GM21528 (cell line): ENCODE measurements at regions not wholly inside any gene's neighbourhood (a gene's known extent, or its start where the extent isn't known, plus 50 kb on each side); places are given as distances from the start of the nearest gene placed in this dataset.

Source experiments
- ATAC-seq: cut with Tn5 transposase; IDR thresholded peaks from one replicate; pipeline ENCODE4 v1.9.1; 2021; ENCODE audit warnings: mild to moderate bottlenecking, moderate library complexity; ENCODE audit not compliant: unreplicated experiment, low FRiP score

- no peak for ATAC-seq
Observed at GRCh38 chr4:26161030-26161824, 159.6 kb upstream of the RBPJ start.

- ATAC-seq: no peak
Observed at GRCh38 chr4:26162101-26162500, 158.7 kb upstream of the RBPJ start.

- no peak for ATAC-seq
Observed at GRCh38 chr4:26163425-26164362, 157.1 kb upstream of the RBPJ start.

GRCh38 chr4:26171501-26171900 is 149.3 kb upstream of the RBPJ start:
- no peak for ATAC-seq

GRCh38 chr4:26171941-26172340 is 148.9 kb upstream of the RBPJ start:
- ATAC-seq: no peak

GRCh38 chr4:26173619-26174018 is 147.2 kb upstream of the RBPJ start:
- ATAC-seq: no peak

- no peak for ATAC-seq
Observed at GRCh38 chr4:26174027-26174426, 146.8 kb upstream of the RBPJ start.

- ATAC-seq: no peak
Observed at GRCh38 chr4:26175006-26175786, 145.6 kb upstream of the RBPJ start.

GRCh38 chr4:26175905-26176470 is 144.8 kb upstream of the RBPJ start:
- no peak for ATAC-seq

GRCh38 chr4:26176598-26177149 is 144.1 kb upstream of the RBPJ start:
- ATAC-seq: no peak

GRCh38 chr4:26178854-26179253 is 142.0 kb upstream of the RBPJ start:
- peak; percentile 35 for ATAC-seq

GRCh38 chr4:26179316-26179760 is 141.5 kb upstream of the RBPJ start:
- ATAC-seq: peak; percentile 63

GRCh38 chr4:26181616-26182015 is 139.2 kb upstream of the RBPJ start:
- ATAC-seq: no peak

GRCh38 chr4:26183017-26183416 is 137.8 kb upstream of the RBPJ start:
- no peak for ATAC-seq

- ATAC-seq: no peak
Observed at GRCh38 chr4:26185436-26185835, 135.4 kb upstream of the RBPJ start.

- no peak for ATAC-seq
Observed at GRCh38 chr4:26191353-26191752, 129.5 kb upstream of the RBPJ start.

- ATAC-seq: no peak
Observed at GRCh38 chr4:26192899-26193869, 127.6 kb upstream of the RBPJ start.

- ATAC-seq: no peak
Observed at GRCh38 chr4:26194764-26195163, 126.0 kb upstream of the RBPJ start.

- ATAC-seq: no peak
Observed at GRCh38 chr4:26196567-26196966, 124.2 kb upstream of the RBPJ start.
